Lower lobe of right lung (tissue), 2 donors: ENCODE measurements at regions not wholly inside any gene's neighbourhood (a gene's known extent, or its start where the extent isn't known, plus 50 kb on each side); places are given as distances from the start of the nearest gene placed in this dataset.

Experiments used
- ATAC-seq, 2 donors: fragments of 200-7000 bp; cut with Tn5 transposase; one replicate each; pipeline ENCODE4 v1.9.1; 2020 to 2022; ENCODE audit warnings: mild to moderate bottlenecking in 2 of 2, moderate library complexity in 2 of 2
- DNase-seq: peaks from one replicate; pipeline ENCODE4 v3.0.0-alpha.2; 2020
- H3K27ac ChIP-seq: fragments of 200-600 bp; one replicate; pipeline ENCODE4 v1.8.0; 2022
- H3K27me3 ChIP-seq: fragments of 200-600 bp; one replicate; pipeline ENCODE4 v1.8.0; 2022; ENCODE audit warnings: low read depth
- H3K36me3 ChIP-seq: fragments of 200-600 bp; one replicate; pipeline ENCODE4 v1.8.0; 2022; ENCODE audit warnings: mild to moderate bottlenecking
- H3K4me1 ChIP-seq: fragments of 200-600 bp; one replicate; pipeline ENCODE4 v1.8.0; 2022
- H3K4me3 ChIP-seq: fragments of 200-600 bp; one replicate; pipeline ENCODE4 v1.8.0; 2022; ENCODE audit warnings: mild to moderate bottlenecking
- H3K9me3 ChIP-seq: fragments of 200-600 bp; one replicate; pipeline ENCODE4 v1.8.0; 2022
- CTCF ChIP-seq: fragments of 200-600 bp; IDR thresholded peaks from one replicate; pipeline ENCODE4 v1.8.0; 2022; ENCODE audit warnings: antibody characterized with exemption, mild to moderate bottlenecking
- intact Hi-C: fragments of 100-400 bp; cut with DNase I; formaldehyde crosslinking; loops from one replicate; pipeline ENCODE4 v1.11.0; 2022
- donor health status: DM: no; HTN: yes; CAD: no; lungs with severe emphysema.

GRCh38 chr3:86695752-86696151, 295.2 kb downstream of the VGLL3 start:
- no peaks in the 10 kb centered on the region for H3K27me3 ChIP-seq
- H3K4me1 ChIP-seq = no peaks in the 10 kb centered on the region
- DNase-seq (no peak), ATAC-seq (no peak)
- H3K27ac ChIP-seq = no peak overlapping the region
- no peaks in the 10 kb centered on the region for H3K36me3 ChIP-seq
- no peak overlapping the region for H3K4me3 ChIP-seq
- TF ChIP-seq CTCF = no peak
- H3K9me3 ChIP-seq = no peaks in the 10 kb centered on the region
- intact Hi-C loops = no loop called here

- Histone ChIP-seq H3K36me3 (no peaks in the 10 kb centered on the region), H3K4me3 (no peak overlapping the region), H3K27ac (no peak overlapping the region), H3K9me3 (no peaks in the 10 kb centered on the region), H3K4me1 (no peaks in the 10 kb centered on the region), H3K27me3 (no peaks in the 10 kb centered on the region)
- no peak for TF ChIP-seq CTCF
- DNase-seq (no peak), ATAC-seq (no peak)
- intact Hi-C loops = no loop called here
These were observed 317.0 kb downstream of the VGLL3 start for GRCh38 chr3:86673991-86674390.

GRCh38 chr3:86661817-86662216, 329.1 kb downstream of the VGLL3 start:
- Histone ChIP-seq H3K36me3 (no peaks in the 10 kb centered on the region), H3K4me1 (no peaks in the 10 kb centered on the region), H3K4me3 (no peak overlapping the region), H3K27me3 (no peaks in the 10 kb centered on the region), H3K27ac (no peak overlapping the region), H3K9me3 (no peaks in the 10 kb centered on the region)
- no peak for ATAC-seq
- intact Hi-C loops = no loop called here
- TF ChIP-seq CTCF = no peak
- no peak for DNase-seq

- Histone ChIP-seq H3K27ac (no peak overlapping the region), H3K4me1 (no peaks in the 10 kb centered on the region), H3K9me3 (no peaks in the 10 kb centered on the region), H3K27me3 (no peaks in the 10 kb centered on the region), H3K36me3 (no peaks in the 10 kb centered on the region), H3K4me3 (no peak overlapping the region)
- intact Hi-C loops = no loop called here
- TF ChIP-seq CTCF = no peak
- no peak for ATAC-seq
- no peak for DNase-seq
These were observed 332.1 kb downstream of the VGLL3 start for GRCh38 chr3:86658876-86659275.

- ATAC-seq = no peak
- DNase-seq = no peak
- intact Hi-C loops = no loop called here
- no peak overlapping the region for H3K4me3 ChIP-seq
- no peak for TF ChIP-seq CTCF
- H3K9me3 ChIP-seq = no peaks in the 10 kb centered on the region
- no peaks in the 10 kb centered on the region for H3K27me3 ChIP-seq
- H3K27ac ChIP-seq = no peak overlapping the region
- no peaks in the 10 kb centered on the region for H3K4me1 ChIP-seq
- H3K36me3 ChIP-seq = no peaks in the 10 kb centered on the region
These were observed 336.0 kb downstream of the VGLL3 start for GRCh38 chr3:86654806-86655460.
